ENCODE measurements at regions not wholly inside any gene's neighbourhood (a gene's known extent, or its start where the extent isn't known, plus 50 kb on each side); places are given as distances from the start of the nearest gene placed in this dataset.

DNA sequence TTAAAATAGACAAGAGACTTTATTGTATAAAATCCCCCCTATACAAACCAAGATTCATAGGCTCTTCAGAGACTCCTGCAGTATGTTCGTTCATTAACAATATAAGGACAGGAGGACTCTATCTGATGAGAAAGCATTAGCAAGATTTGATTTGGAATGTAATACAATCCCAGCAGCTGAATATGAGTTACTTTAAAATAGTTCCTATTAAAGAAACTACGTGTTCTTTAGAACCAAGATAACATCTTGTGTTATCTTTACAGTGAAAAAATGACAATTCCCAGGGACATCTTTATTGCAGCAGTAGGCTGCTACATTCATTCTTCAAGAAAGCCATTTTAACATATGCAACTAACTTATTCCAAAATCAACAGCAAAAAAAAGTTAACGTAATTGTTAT, 1360.1 kb upstream of the GJE1 start:
- Histone ChIP-seq H3K4me3 (ENCODE audit: low read depth, low read length) (no peak overlapping the region), H3K36me3 (ENCODE audit: control insufficient read depth, insufficient read depth, low read length) (no peaks in the 10 kb centered on the region), H3K27me3 (ENCODE audit: control insufficient read depth, insufficient read depth, low read length) (no peaks in the 10 kb centered on the region), H3K9ac (ENCODE audit: low read depth, low read length) (no peak overlapping the region), H3K9me3 (ENCODE audit: control insufficient read depth, insufficient read depth, low read length) (peaks cover 5% of the 10 kb centered on the region), H3K4me1 (ENCODE audit: control insufficient read depth, insufficient read depth, low read length) (no peaks in the 10 kb centered on the region)

DNA sequence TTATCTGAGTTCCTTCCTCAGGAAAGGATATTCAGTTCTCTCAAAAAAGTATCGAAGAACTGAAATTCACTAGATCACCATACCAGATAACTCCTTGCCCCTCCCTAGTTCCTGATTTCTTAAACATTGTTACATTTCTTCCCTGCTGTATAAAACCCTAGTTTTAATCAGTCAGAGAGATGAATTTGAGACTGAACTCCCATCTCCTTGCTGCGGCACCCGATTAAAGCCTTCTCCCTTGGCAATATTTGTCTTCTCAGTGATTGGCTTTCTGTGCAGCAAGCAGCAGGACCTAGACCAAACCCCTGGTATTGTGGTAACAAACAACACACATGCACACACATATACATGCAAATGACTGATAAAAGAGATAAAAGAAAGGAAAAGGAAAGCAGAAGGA, 1364.6 kb upstream of the GJE1 start:
- no peak overlapping the region for H3K4me3 ChIP-seq (ENCODE audit: low read depth, low read length)

DNA sequence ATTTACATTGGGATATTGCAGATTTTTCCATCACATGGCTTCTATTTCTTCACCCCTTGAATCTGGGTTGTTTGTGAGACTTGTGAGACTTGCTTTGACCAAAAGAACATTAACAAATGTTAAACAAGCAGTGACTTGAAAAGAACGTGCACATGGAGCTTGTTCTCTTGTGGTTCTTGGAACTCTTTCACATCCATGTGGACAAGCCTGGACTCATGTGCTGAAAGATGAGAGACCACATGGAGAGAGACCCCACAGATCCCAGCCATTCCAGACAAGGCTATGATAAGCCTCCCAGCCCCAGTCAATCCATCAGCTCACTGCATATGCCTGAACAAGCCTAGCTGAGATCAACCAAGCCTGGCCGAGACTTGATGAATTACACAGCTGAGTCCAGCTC, 1365.7 kb upstream of the GJE1 start:
- Histone ChIP-seq H3K27me3 (ENCODE audit: control insufficient read depth, insufficient read depth, low read length) (no peaks in the 10 kb centered on the region), H3K9me3 (ENCODE audit: control insufficient read depth, insufficient read depth, low read length) (peaks cover 5% of the 10 kb centered on the region), H3K9ac (ENCODE audit: low read depth, low read length) (no peak overlapping the region), H3K36me3 (ENCODE audit: control insufficient read depth, insufficient read depth, low read length) (no peaks in the 10 kb centered on the region), H3K4me3 (ENCODE audit: low read depth, low read length) (no peak overlapping the region), H3K4me1 (ENCODE audit: control insufficient read depth, insufficient read depth, low read length) (no peaks in the 10 kb centered on the region)

More for the DNA sequence above, 1364.6 kb upstream of the GJE1 start:
- H3K36me3 ChIP-seq (ENCODE audit: control insufficient read depth, insufficient read depth, low read length): no peaks in the 10 kb centered on the region
- peaks cover 5% of the 10 kb centered on the region for H3K9me3 ChIP-seq (ENCODE audit: control insufficient read depth, insufficient read depth, low read length)
- no peaks in the 10 kb centered on the region for H3K27me3 ChIP-seq (ENCODE audit: control insufficient read depth, insufficient read depth, low read length)
- H3K9ac ChIP-seq (ENCODE audit: low read depth, low read length): no peak overlapping the region
- no peaks in the 10 kb centered on the region for H3K4me1 ChIP-seq (ENCODE audit: control insufficient read depth, insufficient read depth, low read length)

DNA sequence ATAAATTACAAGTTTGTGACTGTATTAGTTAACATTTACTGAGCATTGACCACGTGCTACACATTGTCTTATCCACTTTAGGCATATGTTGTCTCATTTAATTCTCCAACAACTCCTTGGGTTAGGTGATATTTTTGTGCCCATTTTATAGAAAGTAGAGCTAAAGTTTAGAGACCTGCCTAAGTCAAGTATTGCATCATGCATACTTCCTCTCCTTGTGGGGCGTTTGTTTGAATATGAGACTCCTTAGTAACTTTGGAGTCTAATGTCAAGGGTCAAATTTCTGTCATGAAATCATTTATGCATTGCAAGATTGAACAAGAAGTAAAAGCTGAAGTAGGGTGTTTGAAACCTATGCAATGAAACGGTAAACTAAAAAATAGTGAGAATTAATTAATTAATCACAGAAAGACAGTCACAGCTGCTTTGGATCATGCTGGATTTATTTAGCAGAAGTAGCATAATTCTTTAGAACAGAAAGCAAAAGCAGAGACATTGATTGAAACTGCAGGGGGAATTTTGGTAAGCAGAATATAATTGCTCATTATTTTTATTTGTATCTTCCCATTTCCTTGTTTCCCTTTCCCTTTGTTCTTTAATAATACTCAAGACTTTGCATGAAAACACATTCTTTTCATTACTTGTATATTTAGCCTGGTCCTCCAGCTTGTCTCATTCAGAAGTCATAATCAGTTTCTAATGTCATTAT, 1374.4 kb upstream of the GJE1 start:
- Histone ChIP-seq H3K9ac (ENCODE audit: low read depth, low read length) (no peak overlapping the region), H3K36me3 (ENCODE audit: control insufficient read depth, insufficient read depth, low read length) (no peaks in the 10 kb centered on the region), H3K4me3 (ENCODE audit: low read depth, low read length) (no peak overlapping the region), H3K27me3 (ENCODE audit: control insufficient read depth, insufficient read depth, low read length) (no peaks in the 10 kb centered on the region), H3K4me1 (ENCODE audit: control insufficient read depth, insufficient read depth, low read length) (no peaks in the 10 kb centered on the region), H3K9me3 (ENCODE audit: control insufficient read depth, insufficient read depth, low read length) (no peaks in the 10 kb centered on the region)

DNA sequence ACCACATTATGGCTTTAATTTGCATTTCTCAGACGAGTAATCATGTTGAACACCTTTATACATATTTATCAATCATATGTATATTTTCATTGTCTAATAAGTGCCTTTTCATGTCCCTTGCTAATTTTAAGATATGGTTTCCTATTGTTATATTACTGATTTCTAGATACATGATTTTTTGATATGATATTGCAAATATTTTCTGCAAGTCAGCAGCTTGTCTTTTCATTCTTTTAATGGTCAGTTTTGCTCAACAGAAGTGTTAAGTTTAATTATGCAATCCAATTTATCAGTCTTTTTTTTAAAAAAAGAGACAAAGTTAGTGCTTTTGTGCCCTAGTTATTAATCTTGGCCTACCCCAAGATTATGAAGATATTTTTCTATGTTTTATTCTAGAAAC, 1377.8 kb upstream of the CITED2 start:
- no peaks in the 10 kb centered on the region for H3K4me1 ChIP-seq (ENCODE audit: control insufficient read depth, insufficient read depth, low read length)
- no peaks in the 10 kb centered on the region for H3K27me3 ChIP-seq (ENCODE audit: control insufficient read depth, insufficient read depth, low read length)
- no peak overlapping the region for H3K9ac ChIP-seq (ENCODE audit: low read depth, low read length)

DNA sequence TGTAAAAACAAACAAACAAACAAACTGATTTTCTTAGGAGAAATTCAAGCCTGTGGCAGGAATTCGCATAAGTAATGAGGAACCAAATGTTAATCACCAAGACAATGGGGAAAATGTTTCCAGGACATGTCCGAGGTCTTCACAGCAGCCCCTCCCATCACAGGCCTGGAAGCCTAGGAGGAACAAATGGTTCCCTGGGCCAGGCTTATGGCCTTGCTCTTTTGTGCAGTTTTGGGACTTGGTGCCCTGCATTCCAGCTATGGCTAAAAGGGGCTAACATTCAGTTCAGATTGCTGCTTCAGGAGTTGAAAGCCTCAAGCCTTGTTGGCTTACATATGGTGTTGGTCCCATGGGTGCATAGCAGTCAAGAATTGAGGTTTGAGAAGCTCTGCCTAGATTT, 1372.7 kb upstream of the CITED2 start:
- peaks cover 6% of the 10 kb centered on the region for H3K9me3 ChIP-seq (ENCODE audit: control insufficient read depth, insufficient read depth, low read length)

More for the DNA sequence above, 1377.8 kb upstream of the CITED2 start:
- no peak overlapping the region for H3K4me3 ChIP-seq (ENCODE audit: low read depth, low read length)
- no peaks in the 10 kb centered on the region for H3K36me3 ChIP-seq (ENCODE audit: control insufficient read depth, insufficient read depth, low read length)
- peaks cover 3% of the 10 kb centered on the region for H3K9me3 ChIP-seq (ENCODE audit: control insufficient read depth, insufficient read depth, low read length)

DNA sequence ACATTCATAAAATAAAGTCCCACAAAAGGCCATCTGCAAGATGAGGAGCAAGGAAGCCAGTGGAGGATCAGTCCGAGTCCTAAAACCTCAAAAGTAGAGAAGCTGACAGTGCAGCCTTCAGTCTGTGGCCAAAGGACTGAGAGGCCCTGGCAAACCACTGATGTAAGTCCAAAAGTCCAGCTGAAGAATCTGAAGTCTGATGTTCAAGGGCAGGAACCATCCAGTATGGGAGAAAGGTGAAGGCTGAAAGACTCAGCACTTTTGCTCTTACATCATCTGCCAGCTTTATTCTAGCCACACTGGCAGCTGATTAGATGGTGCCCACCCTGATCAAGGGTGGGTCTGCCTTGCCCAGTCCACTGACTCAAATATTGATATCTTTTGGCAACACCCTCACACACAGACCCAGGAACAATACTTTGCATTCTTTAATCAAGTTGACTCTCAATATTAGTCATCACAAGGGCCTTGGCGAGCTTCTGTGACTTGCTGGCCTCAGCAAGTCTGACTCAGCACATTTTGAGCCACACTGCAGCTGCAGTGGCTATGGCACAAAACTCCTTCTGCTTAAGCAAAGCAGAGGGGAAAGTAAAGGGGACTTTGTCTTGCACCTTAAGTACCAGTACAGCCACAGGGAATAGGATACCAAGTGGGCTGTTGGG, 1370.3 kb upstream of the CITED2 start:
- Histone ChIP-seq H3K9ac (ENCODE audit: low read depth, low read length) (no peak overlapping the region), H3K36me3 (ENCODE audit: control insufficient read depth, insufficient read depth, low read length) (no peaks in the 10 kb centered on the region), H3K4me3 (ENCODE audit: low read depth, low read length) (no peak overlapping the region), H3K9me3 (ENCODE audit: control insufficient read depth, insufficient read depth, low read length) (peaks cover 6% of the 10 kb centered on the region), H3K4me1 (ENCODE audit: control insufficient read depth, insufficient read depth, low read length) (no peaks in the 10 kb centered on the region), H3K27me3 (ENCODE audit: control insufficient read depth, insufficient read depth, low read length) (no peaks in the 10 kb centered on the region)

More for the DNA sequence above, 1372.7 kb upstream of the CITED2 start:
- Histone ChIP-seq H3K36me3 (ENCODE audit: control insufficient read depth, insufficient read depth, low read length) (no peaks in the 10 kb centered on the region), H3K9ac (ENCODE audit: low read depth, low read length) (no peak overlapping the region), H3K4me1 (ENCODE audit: control insufficient read depth, insufficient read depth, low read length) (no peaks in the 10 kb centered on the region), H3K4me3 (ENCODE audit: low read depth, low read length) (no peak overlapping the region), H3K27me3 (ENCODE audit: control insufficient read depth, insufficient read depth, low read length) (no peaks in the 10 kb centered on the region)

DNA sequence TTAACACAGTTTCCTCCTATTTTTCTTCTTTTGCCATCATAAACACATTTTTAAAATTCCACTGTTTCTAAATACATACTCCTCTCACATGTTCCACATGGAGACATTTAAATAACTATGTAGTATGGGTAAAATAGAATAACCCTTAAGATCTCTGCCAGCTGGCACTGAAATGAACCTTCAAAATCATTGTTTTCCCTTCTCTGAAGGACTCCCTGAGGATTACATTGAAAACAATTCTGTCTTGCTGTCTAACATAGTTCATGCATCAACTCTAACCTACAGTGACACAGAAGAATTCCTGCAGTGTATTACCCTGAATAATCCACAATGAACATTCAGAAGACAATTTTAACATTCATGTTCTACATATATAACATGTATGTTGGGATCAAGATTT, 1361.8 kb upstream of the CITED2 start:
- Histone ChIP-seq H3K36me3 (ENCODE audit: control insufficient read depth, insufficient read depth, low read length) (no peaks in the 10 kb centered on the region), H3K27me3 (ENCODE audit: control insufficient read depth, insufficient read depth, low read length) (no peaks in the 10 kb centered on the region), H3K9me3 (ENCODE audit: control insufficient read depth, insufficient read depth, low read length) (no peaks in the 10 kb centered on the region), H3K9ac (ENCODE audit: low read depth, low read length) (no peak overlapping the region), H3K4me3 (ENCODE audit: low read depth, low read length) (no peak overlapping the region), H3K4me1 (ENCODE audit: control insufficient read depth, insufficient read depth, low read length) (no peaks in the 10 kb centered on the region)

DNA sequence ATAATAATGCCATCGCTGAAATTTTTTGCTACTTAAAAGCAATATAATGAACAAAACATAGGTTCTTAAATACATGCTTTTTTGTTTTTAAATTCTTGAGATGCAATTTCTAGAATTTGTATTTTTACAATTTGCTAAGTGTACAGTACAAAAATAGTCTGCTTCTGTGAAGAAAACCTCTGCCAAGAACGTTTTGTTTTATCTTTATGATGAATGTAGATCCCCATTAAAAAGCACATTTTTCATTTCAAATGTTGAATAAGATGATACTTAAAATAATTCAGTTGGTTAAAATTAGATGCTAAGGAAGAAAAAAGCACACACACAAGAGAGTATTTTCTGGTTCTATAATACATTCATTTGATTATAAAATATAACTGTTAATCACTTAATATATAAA, 1358.5 kb upstream of the CITED2 start:
- no peak overlapping the region for H3K4me3 ChIP-seq (ENCODE audit: low read depth, low read length)
- no peaks in the 10 kb centered on the region for H3K9me3 ChIP-seq (ENCODE audit: control insufficient read depth, insufficient read depth, low read length)
- no peak overlapping the region for H3K9ac ChIP-seq (ENCODE audit: low read depth, low read length)
- no peaks in the 10 kb centered on the region for H3K4me1 ChIP-seq (ENCODE audit: control insufficient read depth, insufficient read depth, low read length)
- no peaks in the 10 kb centered on the region for H3K27me3 ChIP-seq (ENCODE audit: control insufficient read depth, insufficient read depth, low read length)
- H3K36me3 ChIP-seq (ENCODE audit: control insufficient read depth, insufficient read depth, low read length): no peaks in the 10 kb centered on the region

DNA sequence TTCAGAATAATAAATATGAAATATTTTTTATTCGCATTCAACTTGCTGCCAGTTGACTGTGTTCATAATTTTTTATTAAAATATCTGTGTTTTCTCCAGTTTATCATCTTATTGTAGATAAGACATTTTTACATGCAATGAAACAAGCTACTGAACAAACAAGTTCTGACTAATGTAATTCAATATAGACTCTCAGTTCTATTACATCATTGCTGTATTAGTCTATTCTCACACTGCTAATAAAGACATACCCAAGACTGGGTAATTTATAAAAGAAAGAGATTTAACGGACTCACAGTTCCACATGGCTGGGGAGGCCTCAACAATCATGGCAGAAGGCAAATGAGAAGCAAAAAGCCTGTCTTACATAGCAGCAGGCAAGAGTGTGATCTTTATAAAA, 1357.7 kb upstream of the CITED2 start:
- H3K36me3 ChIP-seq (ENCODE audit: control insufficient read depth, insufficient read depth, low read length): no peaks in the 10 kb centered on the region
- no peaks in the 10 kb centered on the region for H3K27me3 ChIP-seq (ENCODE audit: control insufficient read depth, insufficient read depth, low read length)
- no peak overlapping the region for H3K9ac ChIP-seq (ENCODE audit: low read depth, low read length)
- no peaks in the 10 kb centered on the region for H3K9me3 ChIP-seq (ENCODE audit: control insufficient read depth, insufficient read depth, low read length)
- H3K4me3 ChIP-seq (ENCODE audit: low read depth, low read length): no peak overlapping the region
- H3K4me1 ChIP-seq (ENCODE audit: control insufficient read depth, insufficient read depth, low read length): no peaks in the 10 kb centered on the region

DNA sequence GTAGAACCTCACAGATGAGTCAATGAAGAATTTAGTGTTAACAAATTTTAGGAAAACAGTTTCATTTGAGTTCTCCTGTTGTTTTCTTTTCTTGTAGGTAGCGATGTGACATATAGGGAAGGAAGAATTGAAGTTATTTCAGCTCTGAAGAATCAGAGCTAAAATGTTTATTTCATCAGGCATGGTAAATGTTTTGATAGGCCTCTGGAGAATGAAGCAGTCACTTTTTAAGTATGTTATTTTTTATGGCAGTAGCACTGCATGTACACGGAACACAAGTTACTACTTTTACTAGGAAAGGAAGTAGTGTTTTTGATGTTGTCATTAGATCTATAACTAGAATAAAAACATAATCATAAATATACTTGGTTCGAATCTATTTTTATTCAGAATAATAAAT, 1357.3 kb upstream of the CITED2 start:
- Histone ChIP-seq H3K4me1 (ENCODE audit: control insufficient read depth, insufficient read depth, low read length) (no peaks in the 10 kb centered on the region), H3K9ac (ENCODE audit: low read depth, low read length) (no peak overlapping the region), H3K27me3 (ENCODE audit: control insufficient read depth, insufficient read depth, low read length) (no peaks in the 10 kb centered on the region), H3K4me3 (ENCODE audit: low read depth, low read length) (no peak overlapping the region), H3K9me3 (ENCODE audit: control insufficient read depth, insufficient read depth, low read length) (no peaks in the 10 kb centered on the region), H3K36me3 (ENCODE audit: control insufficient read depth, insufficient read depth, low read length) (no peaks in the 10 kb centered on the region)

DNA sequence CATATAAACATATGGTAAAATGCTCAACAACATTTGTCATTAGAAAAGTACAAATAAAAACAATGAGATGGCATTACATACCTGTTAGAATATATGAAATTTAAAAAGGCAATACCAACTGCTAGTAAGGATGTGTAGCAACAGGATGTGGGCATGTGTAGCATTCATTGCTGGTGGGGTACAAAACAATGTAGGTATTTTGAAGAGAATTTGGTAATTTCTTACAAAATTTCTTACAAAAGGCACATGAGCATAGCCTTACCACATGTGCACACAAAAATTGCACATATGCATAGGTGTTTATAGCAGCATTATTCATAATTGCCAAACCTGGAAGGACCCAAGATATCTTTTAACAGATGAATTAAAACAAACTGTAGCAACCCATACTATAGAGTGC, 1355.1 kb upstream of the CITED2 start:
- Histone ChIP-seq H3K9ac (ENCODE audit: low read depth, low read length) (no peak overlapping the region), H3K36me3 (ENCODE audit: control insufficient read depth, insufficient read depth, low read length) (no peaks in the 10 kb centered on the region), H3K4me1 (ENCODE audit: control insufficient read depth, insufficient read depth, low read length) (no peaks in the 10 kb centered on the region), H3K9me3 (ENCODE audit: control insufficient read depth, insufficient read depth, low read length) (no peaks in the 10 kb centered on the region), H3K27me3 (ENCODE audit: control insufficient read depth, insufficient read depth, low read length) (no peaks in the 10 kb centered on the region), H3K4me3 (ENCODE audit: low read depth, low read length) (no peak overlapping the region)
